CD4-positive, alpha-beta T cell (primary cell): ENCODE measurements at regions not wholly inside any gene's neighbourhood (a gene's known extent, or its start where the extent isn't known, plus 50 kb on each side); places are given as distances from the start of the nearest gene placed in this dataset.

Source experiments
- ATAC-seq: fragments of 200-7000 bp; cut with Tn5 transposase; one replicate; pipeline ENCODE4 v1.10.0; 2022; ENCODE audit warnings: mild to moderate bottlenecking; ENCODE audit not compliant: poor library complexity
- CTCF ChIA-PET: fragments of 350-600 bp; sonication (Branson Sonifier 250); formaldehyde crosslinking; loops from one replicate; lab custom pipeline; 2021; ENCODE audit warnings: antibody characterized with exemption, inconsistent platforms; lab: Charles Lee
- POLR2A ChIA-PET: fragments of 350-600 bp; sonication (Branson Sonifier 250); formaldehyde crosslinking; loops from one replicate; lab custom pipeline; 2021; ENCODE audit warnings: antibody characterized with exemption, inconsistent platforms; lab: Charles Lee
- DNase-seq, 14 experiments: peaks; one replicate each; pipeline ENCODE4 v3.0.0-alpha.2; 2013 to 2020; ENCODE audit warnings: mixed read lengths in 2 of 14
- H3K27ac ChIP-seq, 2 donors: one replicate each; pipeline versions ENCODE4 v1.5.1 to v1.7.0; 2013; ENCODE audit warnings: low read length in 2 of 2, low read depth in 1 of 2, mild to moderate bottlenecking in 1 of 2
- H3K27me3 ChIP-seq, 2 experiments: 1 replicate in 1 of 2; 2 replicates in 1 of 2; pipeline versions ENCODE4 v1.6.1 to v1.7.0; 2013; ENCODE audit warnings: low read length in 2 of 2, control low read depth in 1 of 2, mild to moderate bottlenecking in 1 of 2, moderate library complexity in 1 of 2; ENCODE audit not compliant: insufficient read depth in 2 of 2, control insufficient read depth in 1 of 2
- H3K36me3 ChIP-seq: one replicate; pipeline ENCODE4 v1.6.1; 2013; ENCODE audit warnings: low read length, control low read depth; ENCODE audit not compliant: insufficient read depth
- H3K4me1 ChIP-seq: one replicate; pipeline ENCODE4 v1.6.1; 2013; ENCODE audit warnings: low read length, control low read depth; ENCODE audit not compliant: insufficient read depth
- H3K4me3 ChIP-seq: one replicate; pipeline ENCODE4 v1.5.1; 2013; ENCODE audit warnings: mild to moderate bottlenecking, low read length, moderate library complexity
- H3K9me3 ChIP-seq, 2 experiments: 1 replicate in 1 of 2; 2 replicates in 1 of 2; pipeline versions ENCODE4 v1.6.1 to v1.7.0; 2013; ENCODE audit warnings: low read length in 2 of 2, mild to moderate bottlenecking in 2 of 2, control low read depth in 1 of 2, moderate library complexity in 1 of 2; ENCODE audit not compliant: control insufficient read depth in 1 of 2, insufficient read depth in 1 of 2
- H3K27ac Mint-ChIP-seq: one replicate; pipeline ENCODE4 v1.8.0; 2020; ENCODE audit warnings: mixed read lengths
- H3K27me3 Mint-ChIP-seq: one replicate; pipeline ENCODE4 v1.8.0; 2021; ENCODE audit warnings: mixed read lengths
- H3K36me3 Mint-ChIP-seq: one replicate; pipeline ENCODE4 v1.8.0; 2021; ENCODE audit warnings: low read depth, mixed read lengths
- H3K4me1 Mint-ChIP-seq: one replicate; pipeline ENCODE4 v1.8.0; 2021; ENCODE audit warnings: low read depth, mixed read lengths
- H3K4me3 Mint-ChIP-seq: one replicate; pipeline ENCODE4 v1.8.0; 2020; ENCODE audit warnings: mild to moderate bottlenecking, mixed read lengths
- H3K9me3 Mint-ChIP-seq: one replicate; pipeline ENCODE4 v1.8.0; 2020; ENCODE audit warnings: mixed read lengths
- CTCF ChIP-seq: fragments of 200-600 bp; IDR thresholded peaks from one replicate; pipeline ENCODE4 v1.8.0; 2022; ENCODE audit warnings: antibody characterized with exemption, mild to moderate bottlenecking
- intact Hi-C, 2 experiments: fragments of 100-400 bp; cut with DNase I in 1 of 2; cut with micrococcal nuclease in 1 of 2; formaldehyde crosslinking; loops; one replicate each; pipeline versions ENCODE4 v1.15.1 to v1.9.0; 2023 to 2025; cut with DNase I, micrococcal nuclease

GRCh38 chr20:7189231-7189630, 421.7 kb downstream of the BMP2 start:
- H3K27ac Mint-ChIP-seq = no peak overlapping the region
- CTCF ChIA-PET = no interaction called here

GRCh38 chr20:7193681-7194080, 426.2 kb downstream of the BMP2 start:
- peaks cover 6% of the 10 kb centered on the region for H3K9me3 Mint-ChIP-seq
- ChIA-PET POLR2A (no interaction called here), CTCF (no interaction called here)
- DNase-seq = no peak
- Histone ChIP-seq H3K27me3 (no peaks in the 10 kb centered on the region), H3K4me1 (no peaks in the 10 kb centered on the region), H3K27ac (no peak overlapping the region), H3K36me3 (no peaks in the 10 kb centered on the region), H3K9me3 (peaks cover 0 to 5% of the 10 kb centered on the region in 2 experiments), H3K4me3 (no peak overlapping the region)
- no peaks in the 10 kb centered on the region for H3K4me1 Mint-ChIP-seq
- no peaks in the 10 kb centered on the region for H3K27me3 Mint-ChIP-seq
- TF ChIP-seq CTCF = no peak
- ATAC-seq = no peak
- H3K4me3 Mint-ChIP-seq = no peak overlapping the region
- intact Hi-C loops = no loop called here
- no peak overlapping the region for H3K27ac Mint-ChIP-seq
- no peaks in the 10 kb centered on the region for H3K36me3 Mint-ChIP-seq

More at GRCh38 chr20:7189231-7189630, 421.7 kb downstream of the BMP2 start:
- ATAC-seq (no peak), DNase-seq (no peak)
- no peak overlapping the region for H3K27ac ChIP-seq
- no peaks in the 10 kb centered on the region for H3K27me3 ChIP-seq
- H3K9me3 ChIP-seq = no peaks in the 10 kb centered on the region
- Mint-ChIP-seq H3K4me3 (no peak overlapping the region), H3K27me3 (no peaks in the 10 kb centered on the region), H3K4me1 (no peaks in the 10 kb centered on the region), H3K36me3 (no peaks in the 10 kb centered on the region), H3K9me3 (peaks cover 4% of the 10 kb centered on the region)
- H3K4me1 ChIP-seq = no peaks in the 10 kb centered on the region
- no peak for TF ChIP-seq CTCF
- no peak overlapping the region for H3K4me3 ChIP-seq
- intact Hi-C loops = no loop called here
- POLR2A ChIA-PET = no interaction called here
- no peaks in the 10 kb centered on the region for H3K36me3 ChIP-seq

- DNase-seq (no peak), ATAC-seq (no peak)
- peaks cover 6% of the 10 kb centered on the region for H3K9me3 Mint-ChIP-seq
- Histone ChIP-seq H3K4me3 (no peak overlapping the region), H3K27ac (no peak overlapping the region), H3K27me3 (no peaks in the 10 kb centered on the region), H3K36me3 (no peaks in the 10 kb centered on the region), H3K9me3 (peaks cover 0 to 5% of the 10 kb centered on the region in 2 experiments), H3K4me1 (no peaks in the 10 kb centered on the region)
- H3K27ac Mint-ChIP-seq = no peak overlapping the region
- no peaks in the 10 kb centered on the region for H3K4me1 Mint-ChIP-seq
- intact Hi-C loops = no loop called here
- H3K27me3 Mint-ChIP-seq = no peaks in the 10 kb centered on the region
- H3K4me3 Mint-ChIP-seq = no peak overlapping the region
- no peak for TF ChIP-seq CTCF
- no peaks in the 10 kb centered on the region for H3K36me3 Mint-ChIP-seq
- CTCF ChIA-PET = no interaction called here
- POLR2A ChIA-PET = no interaction called here
These were observed 428.2 kb downstream of the BMP2 start for GRCh38 chr20:7195704-7196103.
